ENCODE measurements at regions not wholly inside any gene's neighbourhood (a gene's known extent, or its start where the extent isn't known, plus 50 kb on each side); places are given as distances from the start of the nearest gene placed in this dataset.

DNA sequence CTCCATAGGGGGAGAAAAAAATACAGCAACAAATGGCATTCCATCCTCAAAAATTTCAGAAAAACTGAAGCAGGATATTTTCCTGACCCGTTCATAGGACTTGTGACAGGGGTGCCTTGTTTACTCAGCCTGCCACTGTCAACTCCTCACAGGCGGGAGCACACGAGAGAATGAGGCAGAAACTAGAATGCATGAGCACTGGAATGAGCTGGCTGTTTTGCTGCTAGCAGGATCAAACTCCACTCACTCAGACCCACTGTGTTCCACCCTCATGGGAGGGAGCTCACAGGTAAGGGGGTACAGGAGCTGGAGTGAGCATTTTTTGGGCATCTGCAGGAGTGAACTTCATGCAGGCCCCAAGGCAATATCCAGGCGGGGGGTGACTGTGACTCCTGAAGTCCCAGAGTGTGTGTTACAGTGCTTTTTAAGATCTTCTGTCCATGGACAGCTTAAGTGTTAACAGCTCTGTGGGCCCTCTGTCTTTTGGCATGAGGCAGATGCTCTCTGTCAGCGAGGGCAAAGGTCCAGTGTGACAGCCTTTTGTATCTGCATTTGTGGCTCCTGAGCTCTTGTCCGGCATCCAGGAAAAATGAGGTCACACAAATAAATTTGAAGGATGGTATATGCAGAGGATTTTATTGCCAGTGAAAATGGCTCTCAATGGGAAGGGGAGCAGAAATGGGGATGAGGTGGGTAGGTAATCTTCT is 905.7 kb upstream of the TENM4 start:
- TF ChIP-seq, protein P1, sequence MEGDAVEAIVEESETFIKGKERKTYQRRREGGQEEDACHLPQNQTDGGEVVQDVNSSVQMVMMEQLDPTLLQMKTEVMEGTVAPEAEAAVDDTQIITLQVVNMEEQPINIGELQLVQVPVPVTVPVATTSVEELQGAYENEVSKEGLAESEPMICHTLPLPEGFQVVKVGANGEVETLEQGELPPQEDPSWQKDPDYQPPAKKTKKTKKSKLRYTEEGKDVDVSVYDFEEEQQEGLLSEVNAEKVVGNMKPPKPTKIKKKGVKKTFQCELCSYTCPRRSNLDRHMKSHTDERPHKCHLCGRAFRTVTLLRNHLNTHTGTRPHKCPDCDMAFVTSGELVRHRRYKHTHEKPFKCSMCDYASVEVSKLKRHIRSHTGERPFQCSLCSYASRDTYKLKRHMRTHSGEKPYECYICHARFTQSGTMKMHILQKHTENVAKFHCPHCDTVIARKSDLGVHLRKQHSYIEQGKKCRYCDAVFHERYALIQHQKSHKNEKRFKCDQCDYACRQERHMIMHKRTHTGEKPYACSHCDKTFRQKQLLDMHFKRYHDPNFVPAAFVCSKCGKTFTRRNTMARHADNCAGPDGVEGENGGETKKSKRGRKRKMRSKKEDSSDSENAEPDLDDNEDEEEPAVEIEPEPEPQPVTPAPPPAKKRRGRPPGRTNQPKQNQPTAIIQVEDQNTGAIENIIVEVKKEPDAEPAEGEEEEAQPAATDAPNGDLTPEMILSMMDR (IDR thresholded peaks at IDR 0.05; ENCODE audit: extremely low read depth in 1 of 2, insufficient read depth in 1 of 2, low read depth in 1 of 2, low read length in 2 of 2) = no peak
- TF ChIP-seq EZH2 (IDR thresholded peaks at IDR 0.05; ENCODE audit: borderline replicate concordance, low read depth, low read length, severe bottlenecking) (no peak), POLR2A (IDR thresholded peaks at IDR 0.05; ENCODE audit: low read depth, low read length) (no peak), FOS (IDR thresholded peaks at IDR 0.05; ENCODE audit: borderline replicate concordance, insufficient read depth, low read length) (no peak), GATA2 (IDR thresholded peaks at IDR 0.05; ENCODE audit: insufficient read depth, insufficient read length, low read depth, low read length) (no peak), JUN (IDR thresholded peaks at IDR 0.05; ENCODE audit: borderline replicate concordance, insufficient read depth, insufficient read length, low read depth) (no peak), POLR2AphosphoS5 (IDR thresholded peaks at IDR 0.05; ENCODE audit: insufficient read depth, low read depth, low read length) (no peak)
